ENCODE measurements at regions not wholly inside any gene's neighbourhood (a gene's known extent, or its start where the extent isn't known, plus 50 kb on each side); places are given as distances from the start of the nearest gene placed in this dataset.

GRCh38 chr5:38189081-38189504 is 69.3 kb upstream of the EGFLAM start:
- TF ChIP-seq POLR2A (IDR thresholded peaks at IDR 0.05): no peak
- TF ChIP-seq CTCF (IDR thresholded peaks at IDR 0.05): no peak

Data from thyroid gland (tissue), 4 donors.